Calu3 (cell line): ENCODE measurements at regions not wholly inside any gene's neighbourhood (a gene's known extent, or its start where the extent isn't known, plus 50 kb on each side); places are given as distances from the start of the nearest gene placed in this dataset.

Experiments used
- BruUV-seq: library from RNA; stranded (reverse); fragments of 400-500 nt; replicated peaks from 2 replicates; lab custom pipeline; 2021; lab: Mats Ljungman, UMichigan
- CTCF ChIA-PET: fragments of 300-600 bp; sonication (Branson Sonifier 250); formaldehyde crosslinking; loops from one replicate; lab custom pipeline; 2022; ENCODE audit warnings: antibody characterized with exemption; lab: Charles Lee
- DNase-seq: peaks from one replicate; pipeline ENCODE4 v3.0.0; 2022
- H3K27ac Mint-ChIP-seq: one replicate; pipeline ENCODE4 v1.8.0; 2022; ENCODE audit warnings: mixed read lengths; ENCODE audit not compliant: unreplicated experiment
- H3K27me3 Mint-ChIP-seq: one replicate; pipeline ENCODE4 v1.8.0; 2022; ENCODE audit warnings: mixed read lengths; ENCODE audit not compliant: unreplicated experiment
- H3K36me3 Mint-ChIP-seq: one replicate; pipeline ENCODE4 v1.8.0; 2022; ENCODE audit warnings: mild to moderate bottlenecking, moderate library complexity, mixed read lengths; ENCODE audit not compliant: insufficient read depth, unreplicated experiment
- H3K4me1 Mint-ChIP-seq: one replicate; pipeline ENCODE4 v1.8.0; 2022; ENCODE audit warnings: mild to moderate bottlenecking, low read depth, mixed read lengths; ENCODE audit not compliant: unreplicated experiment
- H3K4me3 Mint-ChIP-seq: one replicate; pipeline ENCODE4 v1.8.0; 2022; ENCODE audit warnings: mild to moderate bottlenecking, low read depth, moderate library complexity, mixed read lengths; ENCODE audit not compliant: unreplicated experiment
- H3K9me3 Mint-ChIP-seq: one replicate; pipeline ENCODE4 v1.8.0; 2022; ENCODE audit warnings: low read depth, mixed read lengths; ENCODE audit not compliant: unreplicated experiment
- CTCF ChIP-seq: fragments of 200-600 bp; IDR thresholded peaks from one replicate; pipeline ENCODE4 v1.8.0; 2022; ENCODE audit warnings: antibody characterized with exemption; ENCODE audit not compliant: unreplicated experiment
- intact Hi-C: fragments of 100-400 bp; cut with micrococcal nuclease; formaldehyde crosslinking; loops from one replicate; pipeline ENCODE4 v1.10.0; 2022; ENCODE audit not compliant: unreplicated experiment

- TF ChIP-seq CTCF = no peak
- peaks cover 7% of the 10 kb centered on the region for H3K36me3 Mint-ChIP-seq
- BruUV-seq = no TSS peak
Observed at GRCh38 chr18:22046473-22046872, 122.9 kb upstream of the GATA6 start.

DNA sequence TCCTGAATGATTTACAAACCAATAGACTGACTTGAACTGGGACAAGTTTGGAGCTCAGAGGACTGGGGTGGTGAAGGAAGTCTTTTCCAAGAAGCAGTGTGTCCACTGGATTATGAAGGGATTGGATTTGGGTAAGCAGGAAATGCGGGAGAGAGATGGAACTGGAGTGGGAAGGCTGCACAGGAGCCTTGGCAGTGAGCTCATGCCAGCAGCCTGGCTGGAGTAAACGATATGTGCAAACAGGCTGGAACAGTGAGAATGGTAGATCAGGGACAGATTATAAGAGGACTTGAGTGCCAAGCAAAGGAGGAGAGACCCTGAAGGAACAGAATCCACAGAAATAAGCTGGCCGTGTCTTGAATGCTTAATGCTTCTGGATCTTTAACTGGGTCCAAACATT, 121.9 kb upstream of the GATA6 start:
- no peaks in the 10 kb centered on the region for H3K27me3 Mint-ChIP-seq
- H3K4me3 Mint-ChIP-seq = no peak overlapping the region
- DNase-seq = no peak
- TF ChIP-seq CTCF = no peak
- H3K4me1 Mint-ChIP-seq = peaks cover 65% of the 10 kb centered on the region
- CTCF ChIA-PET = no interaction called here
- intact Hi-C loops = loop anchor here (5.0 kb wide), 1 partner anchor 120 kb away; the partner anchor contains the start of gene GATA6
- peaks cover 7% of the 10 kb centered on the region for H3K36me3 Mint-ChIP-seq
- H3K27ac Mint-ChIP-seq = peak overlapping the region; percentile 8
- H3K9me3 Mint-ChIP-seq = no peaks in the 10 kb centered on the region
- BruUV-seq = no TSS peak

More at GRCh38 chr18:22046473-22046872, 122.9 kb upstream of the GATA6 start:
- H3K4me1 Mint-ChIP-seq = peaks cover 70% of the 10 kb centered on the region
- no peaks in the 10 kb centered on the region for H3K9me3 Mint-ChIP-seq
- DNase-seq = no peak
- no peak overlapping the region for H3K4me3 Mint-ChIP-seq
- H3K27ac Mint-ChIP-seq = no peak overlapping the region
- intact Hi-C loops = loop anchor here (5.0 kb wide), 1 partner anchor 121 kb away; the partner anchor contains the start of gene GATA6
- CTCF ChIA-PET = no interaction called here
- no peaks in the 10 kb centered on the region for H3K27me3 Mint-ChIP-seq

DNA sequence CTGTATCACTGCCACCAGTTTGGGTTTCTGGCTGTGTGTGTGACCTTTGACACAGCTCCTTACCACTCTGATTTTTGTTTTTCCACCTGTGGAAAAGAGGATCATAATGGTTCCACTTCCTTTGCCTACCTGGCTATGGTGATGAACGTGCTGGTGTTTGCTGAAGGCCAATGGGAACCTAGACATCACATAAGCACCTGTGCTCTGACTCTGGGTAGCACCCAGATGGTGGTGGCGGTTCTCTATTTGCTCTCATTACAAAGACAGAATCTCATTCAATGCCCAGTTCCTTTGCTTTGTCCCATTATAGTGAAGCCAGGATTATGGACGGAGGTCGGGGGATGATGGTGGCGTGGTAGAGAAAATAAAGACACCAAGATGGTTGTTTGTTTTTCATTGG, 121.2 kb upstream of the GATA6 start:
- no TSS peak for BruUV-seq
- intact Hi-C loops = loop anchor here (5.0 kb wide), 1 partner anchor 119 kb away; the partner anchor contains the start of gene GATA6
- Mint-ChIP-seq H3K36me3 (peaks cover 7% of the 10 kb centered on the region), H3K27me3 (no peaks in the 10 kb centered on the region), H3K9me3 (no peaks in the 10 kb centered on the region), H3K4me3 (no peak overlapping the region), H3K27ac (no peak overlapping the region), H3K4me1 (peaks cover 61% of the 10 kb centered on the region)
- no peak for TF ChIP-seq CTCF
- no peak for DNase-seq
- CTCF ChIA-PET = no interaction called here

- H3K9me3 Mint-ChIP-seq = peaks cover under 1% of the 10 kb centered on the region
- H3K27me3 Mint-ChIP-seq = no peaks in the 10 kb centered on the region
- H3K4me3 Mint-ChIP-seq = no peak overlapping the region
- intact Hi-C loops = loop anchor here (5.0 kb wide), 1 partner anchor 118 kb away; the partner anchor contains the start of gene GATA6
- CTCF ChIA-PET = interaction anchor here (0.7 kb wide), 1 partner anchor 414 kb away, joined by 3 read pairs; no protein-coding TSS in a partner anchor
- no TSS peak for BruUV-seq
- H3K36me3 Mint-ChIP-seq = peaks cover 7% of the 10 kb centered on the region
- H3K27ac Mint-ChIP-seq = no peak overlapping the region
- no peak for TF ChIP-seq CTCF
- peaks cover 53% of the 10 kb centered on the region for H3K4me1 Mint-ChIP-seq
- no peak for DNase-seq
Observed at GRCh38 chr18:22048932-22049615, 120.3 kb upstream of the GATA6 start.
